ENCODE measurements at regions not wholly inside any gene's neighbourhood (a gene's known extent, or its start where the extent isn't known, plus 50 kb on each side); places are given as distances from the start of the nearest gene placed in this dataset.

- TF ChIP-seq CTCF (IDR thresholded peaks at IDR 0.05) (no peak), EZH2 (IDR thresholded peaks at IDR 0.05) (no peak)
Observed at GRCh38 chr2:12495247-12495868, 221.4 kb upstream of the TRIB2 start.
